ENCODE measurements at regions not wholly inside any gene's neighbourhood (a gene's known extent, or its start where the extent isn't known, plus 50 kb on each side); places are given as distances from the start of the nearest gene placed in this dataset.

DNA sequence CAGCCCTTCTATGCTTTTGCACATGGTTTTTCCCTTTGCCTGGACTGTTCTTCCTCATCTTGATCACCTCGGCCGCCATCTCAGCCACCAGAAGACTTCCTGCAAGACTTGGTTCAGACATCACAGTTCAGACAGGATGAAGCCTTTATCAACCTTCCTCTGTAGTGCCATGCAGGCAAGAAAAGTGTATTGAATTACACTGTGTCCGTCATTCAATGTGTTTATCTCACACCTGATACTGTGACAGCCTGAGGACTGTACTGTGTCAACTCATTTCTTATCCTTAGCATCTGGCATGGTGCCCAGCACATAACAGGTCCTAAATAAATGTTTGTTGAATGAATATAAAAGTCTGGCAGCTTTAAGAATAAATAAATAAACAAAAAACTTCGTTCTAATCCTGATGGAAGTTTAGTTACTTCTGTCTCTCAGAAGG lies 133.3 kb upstream of the MAN1A1 start:
- DNase-seq (ENCODE audit: low read depth) = no peak

DNA sequence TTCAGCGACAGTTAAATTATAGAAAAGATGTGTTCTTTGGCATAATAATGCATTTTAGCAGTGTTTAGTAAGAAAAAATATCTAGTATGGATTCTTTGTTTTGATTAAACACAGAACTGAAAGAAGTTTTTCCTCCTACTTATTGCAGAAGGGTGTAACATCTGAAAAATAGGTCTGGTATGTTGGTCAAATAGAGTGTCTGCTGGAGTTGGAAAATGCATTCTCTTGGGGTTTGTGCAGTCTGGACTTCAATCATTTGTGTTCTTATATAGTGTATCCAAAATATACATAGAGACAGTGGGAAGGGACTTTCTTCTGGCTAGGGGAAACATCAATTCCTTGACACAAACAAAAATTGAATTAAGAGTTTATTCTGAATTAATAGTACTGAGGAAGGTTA lies 132.4 kb upstream of the MAN1A1 start:
- DNase-seq (ENCODE audit: low read depth) = no peak

DNA sequence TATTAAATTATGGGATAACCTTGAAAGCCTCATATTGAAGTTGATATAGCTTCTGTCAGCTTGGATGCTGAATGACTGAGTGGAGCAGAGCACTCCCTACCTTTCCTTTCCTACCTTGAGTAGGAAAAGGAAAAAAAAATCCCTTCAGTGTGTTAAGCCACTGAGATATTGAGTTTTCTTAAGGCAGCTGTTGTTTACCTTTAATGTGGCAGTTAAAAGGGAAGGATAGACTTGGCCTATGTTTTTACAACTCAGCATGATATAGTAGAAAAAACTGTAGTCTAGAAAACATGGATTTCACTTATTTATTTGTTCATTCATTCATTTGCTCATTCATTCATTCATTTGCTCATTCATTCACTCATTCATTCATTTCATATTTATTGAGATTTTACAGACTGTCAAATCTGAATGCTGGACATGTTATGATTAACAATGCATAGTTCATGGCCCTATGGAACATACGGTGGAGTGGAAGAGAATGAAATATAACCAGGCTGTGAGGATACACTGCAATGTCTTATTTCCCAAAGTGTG lies 131.5 kb upstream of the MAN1A1 start:
- no peak for DNase-seq (ENCODE audit: low read depth)

DNA sequence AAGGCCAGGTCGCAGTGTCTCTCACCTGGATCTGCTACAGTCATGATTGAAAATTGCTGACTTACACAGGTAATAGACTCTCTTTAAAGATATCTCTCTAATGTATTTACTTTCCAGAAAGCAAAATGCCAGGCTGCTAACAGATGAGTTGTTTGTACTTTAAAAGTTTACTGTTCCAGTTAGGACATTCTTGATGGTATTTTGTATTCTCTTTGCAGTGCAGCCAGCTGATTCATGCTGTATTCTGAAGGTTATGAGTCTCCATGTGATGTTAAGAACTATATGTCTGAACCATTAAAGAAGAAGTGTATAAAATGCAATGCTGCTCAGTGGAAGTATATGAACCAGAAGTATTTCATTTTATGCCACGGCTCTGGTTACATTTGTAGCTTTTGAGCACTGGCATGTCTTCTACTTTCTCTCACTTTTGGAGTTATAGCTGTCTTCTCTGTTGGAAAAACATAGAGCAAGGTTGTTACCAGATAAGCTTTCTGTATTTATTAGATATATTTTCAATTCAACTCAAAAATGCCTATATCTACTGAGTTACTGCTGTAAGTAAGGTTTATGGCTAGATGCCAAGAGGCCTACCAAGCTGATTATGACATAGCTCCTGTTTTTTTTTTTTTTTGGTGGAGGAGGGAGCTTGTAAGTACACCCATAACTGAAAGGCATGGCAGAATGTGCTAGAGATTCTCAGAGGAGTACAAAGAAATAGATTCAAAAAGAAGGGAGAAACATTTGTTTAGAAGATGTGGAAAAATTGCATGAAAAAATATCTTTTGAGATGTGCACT lies 130.5 kb upstream of the MAN1A1 start:
- no peak for DNase-seq (ENCODE audit: low read depth)

DNA sequence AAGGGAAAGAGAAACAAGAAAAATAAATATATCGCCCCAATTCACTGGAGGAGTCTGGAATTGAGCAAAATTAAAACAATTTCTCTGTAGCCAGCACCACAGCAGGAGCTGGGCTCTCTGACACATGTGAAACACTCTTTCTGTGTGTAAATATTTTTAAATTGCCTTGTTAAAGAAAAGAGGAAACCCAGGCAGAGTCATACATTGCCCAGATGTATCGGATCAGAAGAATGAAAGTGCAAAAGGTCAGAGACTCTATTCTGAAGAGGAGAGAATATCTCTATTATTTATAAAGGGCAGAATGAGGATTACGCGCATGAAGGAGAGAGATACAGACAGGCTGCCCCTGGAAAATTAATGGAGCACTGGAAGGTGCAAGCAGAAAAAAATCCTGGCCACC lies 127.0 kb upstream of the MAN1A1 start:
- no peak for DNase-seq (ENCODE audit: low read depth)

DNA sequence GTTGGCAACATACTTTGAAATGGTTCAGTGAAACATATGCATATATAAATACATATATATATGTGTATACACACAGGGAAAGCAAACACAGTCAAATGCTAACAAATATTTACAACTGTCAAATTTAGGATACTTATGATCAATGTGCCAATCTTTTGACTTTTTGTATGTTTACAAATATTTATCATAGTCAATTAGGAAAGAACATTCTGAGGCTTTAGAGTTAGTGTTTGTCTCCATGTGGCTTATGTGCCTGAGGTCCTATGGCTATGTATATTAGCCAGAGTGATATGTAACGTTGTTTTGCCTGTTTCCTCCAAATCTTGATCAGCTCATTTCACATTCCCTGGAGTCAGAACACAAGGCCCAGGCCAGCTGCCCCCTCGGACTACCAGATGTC lies 126.5 kb upstream of the MAN1A1 start:
- DNase-seq (ENCODE audit: low read depth) = no peak

DNA sequence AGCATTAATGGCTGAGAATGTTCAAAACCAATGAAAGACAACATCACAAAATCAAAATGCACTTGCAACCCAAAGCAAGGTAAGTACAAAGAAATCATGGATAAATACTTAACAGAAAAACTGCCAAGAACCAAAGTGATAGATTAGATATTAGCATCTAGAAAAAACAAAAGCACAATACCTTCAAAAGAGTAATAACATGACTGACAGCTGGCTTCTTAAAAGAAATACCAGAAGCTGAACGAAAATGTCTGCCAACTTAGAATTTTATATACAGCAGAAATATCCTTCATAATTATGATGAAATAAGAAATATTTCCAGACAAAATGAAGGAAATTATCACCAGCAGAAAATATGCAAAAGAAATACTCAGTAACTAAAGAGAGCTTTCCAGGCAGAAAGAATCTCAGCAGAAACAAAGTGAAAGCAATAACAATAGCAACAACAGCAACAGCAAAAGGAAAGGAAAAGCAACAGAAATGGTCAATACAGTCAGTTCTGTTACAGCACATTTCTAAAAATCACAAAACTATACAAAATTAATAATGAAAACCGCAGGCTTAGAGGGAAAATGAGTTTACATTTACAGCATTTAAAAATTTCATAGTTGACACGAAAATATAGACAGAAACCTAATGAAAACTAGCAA lies 121.5 kb upstream of the MAN1A1 start:
- no peak for DNase-seq (ENCODE audit: low read depth)

DNA sequence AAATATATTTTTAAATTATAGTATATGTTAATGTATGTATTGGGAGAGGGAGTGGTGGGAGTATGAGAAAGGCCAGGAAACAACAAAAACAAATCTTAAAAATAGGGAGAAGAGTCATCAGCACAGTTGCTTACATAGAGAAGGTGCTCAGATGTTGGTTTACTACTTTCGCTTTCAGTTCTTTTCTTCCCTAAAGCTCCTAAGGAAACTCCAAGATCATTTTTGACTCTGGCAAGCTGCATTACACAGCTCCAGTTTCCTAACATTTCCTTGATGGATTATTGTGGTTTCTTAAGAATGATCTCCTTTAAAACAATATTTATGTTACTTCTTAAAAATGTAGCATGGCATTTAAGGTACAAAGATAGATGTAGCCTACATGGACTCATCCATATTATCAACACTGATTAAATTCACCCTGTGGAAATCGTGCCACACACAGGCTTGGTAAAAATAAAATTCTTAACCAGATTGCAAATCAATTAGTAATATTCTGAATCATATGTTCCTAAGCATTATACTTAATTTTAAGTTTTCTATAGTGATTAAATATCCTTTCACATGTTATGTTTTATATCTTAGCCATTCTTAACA lies 118.0 kb upstream of the MAN1A1 start:
- DNase-seq (ENCODE audit: low read depth) = no peak

DNA sequence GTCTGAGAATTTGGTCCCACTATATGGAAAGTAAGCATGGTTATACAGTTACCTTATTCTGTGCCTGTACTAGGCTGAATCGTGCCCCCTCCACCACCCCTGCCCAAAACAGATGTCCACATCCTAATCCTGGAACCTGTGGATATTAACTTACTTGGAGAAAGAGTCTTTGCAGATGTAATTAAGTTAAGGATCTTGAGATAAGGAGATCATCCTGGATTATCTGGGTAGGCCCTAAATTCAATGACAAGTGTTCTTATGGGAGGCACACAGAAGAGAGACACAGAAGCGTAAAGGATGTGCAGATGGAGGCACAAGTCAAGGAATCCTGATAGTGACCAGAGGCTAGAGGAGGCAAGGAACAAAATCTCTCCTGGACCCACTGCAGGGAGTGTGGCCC lies 116.7 kb upstream of the MAN1A1 start:
- no peak for DNase-seq (ENCODE audit: low read depth)

DNA sequence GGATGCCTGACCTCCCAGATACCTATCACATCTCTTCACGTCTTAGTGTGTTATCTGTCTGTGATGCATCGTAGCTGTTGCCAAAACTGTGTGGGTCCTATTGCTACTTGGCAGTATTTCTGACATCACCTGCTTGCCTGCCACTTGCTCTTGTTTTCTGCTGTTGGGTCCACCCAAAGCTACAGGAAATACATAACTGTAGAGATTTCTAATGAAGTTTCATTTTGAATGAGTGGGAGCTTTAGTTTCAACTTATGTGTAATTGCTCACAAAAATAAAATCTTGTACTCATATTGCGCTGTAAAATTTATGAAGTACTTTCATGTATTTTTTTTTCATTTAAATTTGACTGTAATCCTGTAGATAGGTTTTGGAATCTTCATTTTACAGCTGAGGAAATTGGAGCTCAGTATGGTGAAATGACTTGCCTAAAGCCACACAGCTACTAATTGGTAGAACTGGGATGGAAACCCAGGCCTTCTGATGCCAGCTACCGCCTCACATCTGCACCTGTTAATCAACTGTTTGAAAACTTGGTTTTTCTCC lies 113.6 kb upstream of the MAN1A1 start:
- no peak for DNase-seq (ENCODE audit: low read depth)

DNA sequence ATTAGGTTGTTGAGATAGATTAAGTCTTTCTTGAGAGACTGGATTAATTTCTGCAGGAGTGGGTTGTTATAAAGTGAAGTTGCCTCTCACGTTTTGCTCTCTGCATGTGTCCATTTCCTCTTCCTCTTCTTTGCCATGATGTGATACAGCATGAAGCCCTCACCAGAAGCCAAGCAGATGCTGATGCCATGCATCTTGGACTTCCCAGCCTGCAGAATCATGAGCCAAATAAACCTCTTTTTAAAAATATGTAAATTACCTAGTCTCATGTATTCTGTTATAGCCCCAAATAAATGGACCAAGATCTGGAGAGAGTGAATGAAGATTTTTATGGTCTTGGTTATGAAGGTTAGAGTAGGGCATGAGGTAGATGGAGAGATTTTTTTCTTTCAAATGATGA lies 111.6 kb upstream of the MAN1A1 start:
- no peak for DNase-seq (ENCODE audit: low read depth)

DNA sequence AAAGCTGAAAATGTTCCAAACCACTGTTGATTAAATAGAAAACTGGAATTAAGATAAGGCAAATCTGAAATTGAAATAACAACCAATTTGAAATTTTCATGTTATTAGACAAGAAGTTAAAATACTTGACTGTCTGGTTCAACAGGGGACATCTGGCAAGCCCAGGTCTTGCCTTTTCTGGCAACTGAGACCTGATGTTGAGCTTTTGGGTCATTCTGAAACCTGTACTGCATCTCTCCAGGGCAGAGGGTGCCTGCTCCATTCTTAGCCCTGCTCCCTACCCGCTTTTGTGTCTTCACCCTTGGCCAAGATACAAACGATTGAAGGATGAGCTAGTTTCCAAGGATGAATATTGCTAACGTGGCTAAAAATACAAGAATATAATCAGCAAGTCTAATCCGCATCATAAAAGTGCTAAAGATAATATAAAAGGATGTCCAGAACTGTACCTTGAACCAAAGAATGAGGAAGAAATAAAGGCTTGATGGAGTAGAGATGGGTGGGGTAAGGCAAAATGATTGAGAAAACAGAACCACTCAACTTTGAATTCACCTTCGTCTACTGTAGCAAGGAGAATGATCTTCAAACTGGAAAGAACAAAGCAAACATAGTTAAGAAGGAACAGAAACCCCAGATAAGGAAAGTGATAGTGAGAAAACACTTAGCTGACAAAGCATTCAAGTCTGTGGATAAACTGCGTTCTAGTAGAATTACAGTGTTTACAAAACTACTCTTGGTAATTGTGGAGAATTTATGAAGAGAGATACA lies 109.8 kb upstream of the MAN1A1 start:
- no peak for DNase-seq (ENCODE audit: low read depth)

DNA sequence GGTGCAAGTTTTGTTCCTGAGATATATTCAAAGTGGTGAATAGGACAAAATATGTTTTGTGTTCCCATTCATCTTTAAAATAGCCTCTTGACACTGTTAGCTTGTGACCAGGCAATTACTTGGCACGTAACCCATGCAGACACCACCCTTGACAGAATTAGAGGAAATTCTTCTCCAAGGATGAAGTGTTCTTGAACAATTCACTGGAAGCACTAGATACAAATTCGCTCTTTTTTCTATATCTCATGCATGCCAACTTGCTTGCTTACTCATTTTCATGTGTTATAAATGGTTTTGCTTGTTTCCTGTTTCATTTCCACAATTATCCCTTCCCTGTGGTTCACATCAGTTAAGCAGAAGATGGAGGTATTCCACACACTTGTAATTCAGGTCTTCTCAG lies 105.2 kb upstream of the MAN1A1 start:
- no peak for DNase-seq (ENCODE audit: low read depth)

DNA sequence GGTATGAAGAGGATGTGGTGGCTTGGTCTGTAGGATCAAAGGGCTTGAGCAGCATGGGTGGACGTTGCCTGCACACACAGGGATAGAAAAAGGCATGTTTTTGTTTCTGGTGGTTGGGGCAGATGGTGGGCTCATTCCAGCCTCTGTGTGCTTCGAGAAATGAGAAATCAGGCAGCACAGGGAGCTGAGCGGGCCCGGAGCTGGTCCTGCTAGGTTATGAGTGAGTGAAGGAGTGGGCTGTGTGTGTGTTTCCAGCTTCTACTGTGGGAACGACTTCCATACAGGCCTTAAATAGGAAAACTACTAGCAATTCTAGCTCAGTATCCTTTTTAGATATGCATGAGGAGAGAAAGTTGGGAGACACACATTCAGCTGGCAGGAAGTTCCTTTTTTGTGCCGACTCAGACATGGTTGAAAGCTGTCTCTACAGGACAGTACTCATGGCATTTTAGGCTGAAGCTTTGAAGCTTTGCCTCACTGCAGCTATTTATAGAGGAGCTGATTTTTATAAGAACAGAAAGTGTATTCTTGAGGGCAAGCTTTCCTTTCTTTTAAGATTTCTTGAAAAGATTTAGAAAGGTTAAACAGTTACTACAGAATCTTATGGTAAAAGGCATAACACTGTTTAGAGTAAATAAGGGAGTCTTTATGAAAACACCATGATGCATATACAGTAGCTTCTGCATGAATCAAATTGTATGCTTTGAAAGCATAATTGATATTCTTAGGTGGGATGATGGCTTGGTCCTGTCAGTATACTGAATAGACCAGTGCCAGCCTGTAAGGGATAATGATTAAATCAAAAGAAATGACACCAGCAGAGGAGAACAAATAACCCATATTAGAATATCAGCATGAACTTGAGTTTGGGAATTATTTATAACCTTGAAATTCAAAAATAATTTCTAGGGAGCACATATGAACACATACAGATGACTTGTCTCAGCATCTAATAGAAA lies 104.0 kb upstream of the MAN1A1 start:
- no peak for DNase-seq (ENCODE audit: low read depth)

DNA sequence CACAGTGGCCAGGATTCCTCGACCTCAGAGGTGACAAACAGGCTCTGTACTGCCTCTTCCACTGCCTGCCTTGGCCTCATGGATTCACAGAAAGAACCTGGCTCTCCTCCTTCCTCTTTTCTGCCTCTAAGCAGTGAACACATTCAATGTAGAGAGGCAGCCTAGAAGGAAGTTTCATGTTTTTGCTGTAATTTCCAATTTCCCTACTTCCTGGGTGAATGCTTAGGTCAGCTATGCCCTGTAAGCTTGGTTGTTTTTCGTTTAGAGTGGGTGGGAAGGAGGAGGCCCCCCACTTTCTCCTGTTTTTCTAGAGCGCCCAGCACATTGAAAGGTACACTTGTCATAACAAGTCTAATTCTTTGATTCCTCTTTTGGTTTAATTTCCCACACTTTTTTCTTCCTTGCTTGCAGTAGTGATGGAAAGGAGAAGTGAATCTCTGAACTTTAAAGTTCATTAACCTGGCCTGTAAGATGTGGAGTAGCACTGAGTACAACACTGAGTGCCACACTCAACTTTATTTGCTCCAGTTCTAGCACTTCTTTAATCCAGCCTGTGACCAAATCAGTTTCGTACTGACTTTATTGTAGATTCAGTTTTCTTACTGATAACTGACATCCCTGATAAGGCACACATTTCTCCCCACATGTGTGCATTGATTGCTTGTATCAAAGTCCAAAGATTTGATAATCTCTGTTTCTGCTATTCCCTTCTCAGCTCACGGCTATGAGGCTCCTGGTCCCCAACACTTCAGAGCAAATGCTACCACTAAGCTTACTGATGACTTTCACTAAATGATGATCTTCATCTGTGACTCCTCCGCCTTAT lies 100.0 kb upstream of the MAN1A1 start:
- DNase-seq (ENCODE audit: low read depth) = no peak

DNA sequence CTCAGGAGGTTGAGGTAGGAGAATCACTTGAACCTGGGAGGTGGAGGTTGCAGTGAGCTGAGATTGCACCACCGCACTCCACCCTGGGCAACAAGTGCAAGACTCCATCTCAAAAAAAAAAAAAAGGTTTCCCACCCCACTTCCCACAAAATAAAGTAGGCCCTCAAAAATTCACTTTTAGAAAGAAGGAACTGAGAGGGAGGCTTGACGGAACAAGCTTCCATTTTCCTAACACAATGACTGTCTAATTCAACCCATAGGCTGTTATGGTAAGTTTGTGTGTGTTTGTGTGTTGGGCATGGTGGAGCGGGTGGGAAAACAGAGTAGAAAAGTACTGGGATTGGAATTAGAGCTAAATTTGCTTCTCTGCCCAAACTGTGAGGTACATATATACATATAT lies 98.4 kb upstream of the MAN1A1 start:
- no peak for DNase-seq (ENCODE audit: low read depth)

DNA sequence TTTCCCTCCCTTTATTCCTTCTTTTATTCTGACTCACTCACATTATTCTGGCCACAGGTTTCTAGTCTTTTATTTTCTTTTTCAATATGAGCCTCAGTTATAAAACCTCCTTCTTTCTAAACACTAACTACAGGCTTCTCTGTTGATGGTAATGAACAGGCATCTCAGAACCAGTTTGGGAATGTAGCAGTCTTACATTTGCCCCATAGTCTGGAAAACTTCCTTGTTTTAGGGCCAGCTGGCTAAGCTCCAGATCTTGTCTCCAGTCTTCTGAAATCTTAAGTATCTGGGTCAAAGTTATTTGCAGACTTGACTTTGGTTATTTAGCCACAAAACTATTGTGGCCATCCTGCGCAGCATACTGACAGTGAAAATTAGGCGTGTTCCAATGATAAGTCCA lies 97.0 kb upstream of the MAN1A1 start:
- DNase-seq (ENCODE audit: low read depth) = no peak

DNA sequence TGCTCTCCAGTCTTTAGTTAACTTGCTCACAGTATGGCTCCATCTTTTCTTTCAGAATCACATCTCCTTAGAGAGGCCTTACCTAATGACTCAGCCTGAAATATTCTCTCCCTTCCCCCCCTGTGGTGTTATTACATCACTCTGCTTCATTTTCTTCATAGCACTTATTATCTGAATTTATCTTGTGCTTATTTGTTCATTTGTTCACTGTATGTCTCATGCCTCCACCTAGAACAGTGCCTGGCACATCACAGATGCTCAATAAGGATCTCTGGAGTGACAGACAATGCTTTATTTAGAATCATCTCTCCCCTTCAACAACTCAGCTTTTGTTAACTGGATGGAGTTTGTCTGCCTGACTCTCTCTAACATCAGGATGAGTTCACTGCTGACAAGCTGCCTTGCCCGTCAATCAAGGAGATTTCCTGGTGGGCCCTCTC lies 96.6 kb upstream of the MAN1A1 start:
- no peak for DNase-seq (ENCODE audit: low read depth)

DNA sequence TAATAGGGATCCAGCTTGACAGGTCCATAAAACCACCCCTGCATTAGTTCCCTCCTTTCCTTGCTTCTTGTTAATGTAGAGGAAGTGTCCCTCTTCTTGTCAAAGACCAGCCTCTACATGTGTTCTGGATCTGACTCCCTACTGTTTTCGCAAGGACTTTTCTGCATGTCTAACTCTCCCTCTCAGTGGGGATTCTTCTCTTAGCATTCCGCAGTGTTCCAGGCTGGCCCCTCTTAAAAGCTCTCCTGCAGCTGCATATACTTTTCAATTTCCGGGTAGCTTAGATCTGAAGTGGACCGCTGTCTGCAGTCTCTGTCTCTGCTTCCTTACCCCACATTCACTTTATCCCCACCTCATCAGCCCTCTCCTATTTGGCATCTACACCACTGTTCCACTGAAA lies 96.1 kb upstream of the MAN1A1 start:
- no peak for DNase-seq (ENCODE audit: low read depth)

Data from activated T-helper 1 cell treated with Interleukin-2 at 50 U/mL for 16 hours (primary cell).